Activated T-cell treated with anti-CD3 and anti-CD28 coated beads for 4 hours (primary cell): ENCODE measurements at regions not wholly inside any gene's neighbourhood (a gene's known extent, or its start where the extent isn't known, plus 50 kb on each side); places are given as distances from the start of the nearest gene placed in this dataset.

Source experiments
- DNase-seq: peaks from one replicate; pipeline ENCODE4 v3.0.0-alpha.2; 2020

DNA sequence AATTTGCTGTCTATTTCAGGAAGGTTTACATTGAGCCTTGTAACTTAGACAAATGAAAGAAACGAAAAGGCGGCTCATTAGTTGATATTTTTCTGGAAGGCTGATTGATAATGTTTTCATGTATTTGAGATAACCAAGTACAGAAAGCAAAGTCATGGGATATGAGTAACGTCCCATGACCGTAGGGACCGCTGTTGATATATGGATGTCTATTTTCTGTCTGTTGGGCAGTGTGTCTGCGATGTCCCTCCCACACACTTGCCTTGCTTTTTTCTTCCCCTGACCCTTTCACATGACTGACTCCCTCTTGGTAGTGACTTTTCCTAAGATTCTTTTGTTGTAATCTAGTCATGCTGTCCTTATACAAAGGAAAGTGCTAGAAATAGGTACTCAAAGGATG is 57.0 kb upstream of the GPR158 start:
- no peak for DNase-seq

DNA sequence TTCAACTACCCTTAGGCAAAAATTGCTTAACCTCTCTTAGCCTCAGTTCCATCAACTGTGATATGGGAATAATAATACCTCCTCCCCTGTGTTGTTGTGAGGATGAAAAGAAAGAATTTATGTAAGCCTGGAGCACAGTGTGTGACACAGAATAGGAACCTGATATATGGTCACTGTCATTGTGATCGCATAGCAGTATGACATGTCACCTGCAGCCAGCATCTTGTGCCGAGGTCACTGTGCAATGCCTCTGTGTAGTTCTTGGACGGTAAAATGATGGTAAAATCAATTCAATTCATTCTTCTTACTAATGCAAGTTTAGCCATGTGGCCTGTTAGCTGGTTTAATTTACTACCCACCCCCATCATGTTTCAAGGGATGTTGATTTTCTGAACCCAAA is 54.6 kb upstream of the GPR158 start:
- no peak for DNase-seq
